Spinal cord (tissue), 9 donors: ENCODE measurements at regions not wholly inside any gene's neighbourhood (a gene's known extent, or its start where the extent isn't known, plus 50 kb on each side); places are given as distances from the start of the nearest gene placed in this dataset.

Experiments used
- DNase-seq, 6 donors: peaks; one replicate each; pipeline versions ENCODE4 v3.0.0 to v3.0.0-alpha.2; 2013 to 2015; ENCODE audit warnings: low spot score in 6 of 6, low read depth in 4 of 6
- H3K27ac ChIP-seq: one replicate; pipeline ENCODE4 v1.5.1; 2013; ENCODE audit warnings: low read depth, low read length, control low read depth
- H3K27me3 ChIP-seq: one replicate; pipeline ENCODE4 v1.6.1; 2013; ENCODE audit warnings: low read length; ENCODE audit not compliant: control insufficient read depth, insufficient read depth
- H3K36me3 ChIP-seq: one replicate; pipeline ENCODE4 v1.6.1; 2013; ENCODE audit warnings: low read length; ENCODE audit not compliant: control insufficient read depth, insufficient read depth
- H3K4me1 ChIP-seq: one replicate; pipeline ENCODE4 v1.6.1; 2013; ENCODE audit warnings: low read length; ENCODE audit not compliant: control insufficient read depth, insufficient read depth
- H3K4me3 ChIP-seq: one replicate; pipeline ENCODE4 v1.5.1; 2013; ENCODE audit warnings: low read depth, low read length, control low read depth
- H3K9me3 ChIP-seq: one replicate; pipeline ENCODE4 v1.6.1; 2013; ENCODE audit warnings: low read length; ENCODE audit not compliant: control insufficient read depth, insufficient read depth
- WGBS: methylation state at CpG from one replicate; pipeline ENCODE4 v1.1.5; 2013; ENCODE audit warnings: missing lambda C conversion rate; ENCODE audit not compliant: insufficient coverage; 5-methylcytosine and 5-hydroxymethylcytosine counted together
- donor health status: healthy.

- H3K4me3 ChIP-seq = no peak overlapping the region
- H3K36me3 ChIP-seq = no peaks in the 10 kb centered on the region
- H3K4me1 ChIP-seq = peaks cover 12% of the 10 kb centered on the region
- 94% methylated on average over 7 of the region's 16 CpGs for WGBS
- no peak for DNase-seq
- no peak overlapping the region for H3K27ac ChIP-seq
- H3K9me3 ChIP-seq = no peaks in the 10 kb centered on the region
- H3K27me3 ChIP-seq = peaks cover 22% of the 10 kb centered on the region
Measured at GRCh38 chr12:111168009-111168900, 200.6 kb downstream of the PHETA1 start.

GRCh38 chr12:111166779-111167540, 201.9 kb downstream of the PHETA1 start:
- WGBS = 32% methylated on average over 20 of the region's 22 CpGs

DNA sequence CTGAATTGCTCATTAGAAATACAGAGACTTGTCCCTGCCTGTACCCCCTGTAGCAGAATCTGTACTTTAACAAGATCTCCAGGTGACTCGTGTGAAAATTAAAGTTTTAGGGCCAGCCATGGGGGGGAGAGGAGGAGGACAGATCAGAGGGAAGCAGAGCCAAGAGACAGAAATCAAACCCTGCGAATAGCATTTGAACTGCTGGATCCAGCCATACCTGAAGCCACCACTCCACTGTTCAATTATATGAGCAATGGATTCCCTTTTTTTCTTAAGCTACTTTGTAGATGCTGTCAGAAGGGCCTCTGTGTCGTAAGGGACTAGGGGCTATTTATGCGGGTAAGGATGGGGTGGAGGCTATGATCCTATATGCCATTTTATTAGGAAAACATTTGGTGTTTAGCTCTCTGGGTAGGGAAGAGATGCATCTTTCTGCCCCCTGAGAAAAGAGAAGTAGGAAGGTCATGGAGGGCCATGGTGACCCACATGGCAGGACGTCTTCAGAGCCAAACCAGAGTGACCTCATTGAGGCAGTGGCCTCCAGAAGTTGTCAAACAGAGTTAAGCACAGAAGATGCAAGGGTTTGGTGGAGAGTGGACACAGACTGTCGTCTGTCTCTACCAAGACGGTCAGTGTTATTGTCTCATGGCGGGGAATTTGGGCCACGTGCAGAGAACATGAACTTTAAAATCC, 203.9 kb downstream of the PHETA1 start:
- Histone ChIP-seq H3K4me3 (no peak overlapping the region), H3K4me1 (peaks cover 18% of the 10 kb centered on the region), H3K9me3 (no peaks in the 10 kb centered on the region), H3K27ac (no peak overlapping the region), H3K36me3 (no peaks in the 10 kb centered on the region), H3K27me3 (peaks cover 14% of the 10 kb centered on the region)
- 92% methylated on average over 7 of the region's 9 CpGs for WGBS
- DNase-seq = no peak

More at GRCh38 chr12:111166779-111167540, 201.9 kb downstream of the PHETA1 start:
- Histone ChIP-seq H3K4me1 (peaks cover 10% of the 10 kb centered on the region), H3K27ac (no peak overlapping the region), H3K4me3 (no peak overlapping the region), H3K27me3 (peaks cover 14% of the 10 kb centered on the region), H3K9me3 (no peaks in the 10 kb centered on the region), H3K36me3 (no peaks in the 10 kb centered on the region)
- peak; percentile 43 to 96 (median 54) for DNase-seq

DNA sequence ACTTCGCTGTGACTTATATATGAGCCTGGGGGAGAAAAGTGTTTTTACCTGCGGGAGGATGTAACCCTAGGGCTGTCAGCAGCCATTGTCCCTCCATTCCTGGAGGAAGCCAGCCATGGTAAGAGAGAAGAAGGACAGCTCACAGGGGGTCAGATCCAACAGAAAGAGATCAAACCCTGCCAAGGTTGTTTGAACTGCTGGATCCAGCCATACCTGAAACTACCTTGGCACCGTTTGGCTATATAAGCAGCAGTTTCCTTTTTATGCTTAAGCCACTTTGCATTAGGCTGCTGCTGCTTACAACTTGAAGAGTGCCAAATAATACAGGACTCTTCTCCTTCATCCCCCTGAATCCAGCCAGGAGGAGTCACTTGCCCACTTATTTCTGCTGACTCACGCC, 205.5 kb downstream of the PHETA1 start:
- H3K4me3 ChIP-seq = no peak overlapping the region
- 90% methylated on average over 4 of the region's 4 CpGs for WGBS
- peaks cover 18% of the 10 kb centered on the region for H3K4me1 ChIP-seq
- H3K27me3 ChIP-seq = peaks cover 16% of the 10 kb centered on the region
- no peaks in the 10 kb centered on the region for H3K36me3 ChIP-seq
- no peak overlapping the region for H3K27ac ChIP-seq
- no peak for DNase-seq
- H3K9me3 ChIP-seq = no peaks in the 10 kb centered on the region

GRCh38 chr12:111161898-111162297, 207.0 kb downstream of the PHETA1 start:
- Histone ChIP-seq H3K27me3 (peaks cover 9% of the 10 kb centered on the region), H3K4me3 (no peak overlapping the region), H3K27ac (no peak overlapping the region), H3K36me3 (no peaks in the 10 kb centered on the region), H3K9me3 (no peaks in the 10 kb centered on the region), H3K4me1 (peaks cover 13% of the 10 kb centered on the region)
- WGBS = 100% methylated on average over 7 of the region's 7 CpGs
- DNase-seq = no peak

DNA sequence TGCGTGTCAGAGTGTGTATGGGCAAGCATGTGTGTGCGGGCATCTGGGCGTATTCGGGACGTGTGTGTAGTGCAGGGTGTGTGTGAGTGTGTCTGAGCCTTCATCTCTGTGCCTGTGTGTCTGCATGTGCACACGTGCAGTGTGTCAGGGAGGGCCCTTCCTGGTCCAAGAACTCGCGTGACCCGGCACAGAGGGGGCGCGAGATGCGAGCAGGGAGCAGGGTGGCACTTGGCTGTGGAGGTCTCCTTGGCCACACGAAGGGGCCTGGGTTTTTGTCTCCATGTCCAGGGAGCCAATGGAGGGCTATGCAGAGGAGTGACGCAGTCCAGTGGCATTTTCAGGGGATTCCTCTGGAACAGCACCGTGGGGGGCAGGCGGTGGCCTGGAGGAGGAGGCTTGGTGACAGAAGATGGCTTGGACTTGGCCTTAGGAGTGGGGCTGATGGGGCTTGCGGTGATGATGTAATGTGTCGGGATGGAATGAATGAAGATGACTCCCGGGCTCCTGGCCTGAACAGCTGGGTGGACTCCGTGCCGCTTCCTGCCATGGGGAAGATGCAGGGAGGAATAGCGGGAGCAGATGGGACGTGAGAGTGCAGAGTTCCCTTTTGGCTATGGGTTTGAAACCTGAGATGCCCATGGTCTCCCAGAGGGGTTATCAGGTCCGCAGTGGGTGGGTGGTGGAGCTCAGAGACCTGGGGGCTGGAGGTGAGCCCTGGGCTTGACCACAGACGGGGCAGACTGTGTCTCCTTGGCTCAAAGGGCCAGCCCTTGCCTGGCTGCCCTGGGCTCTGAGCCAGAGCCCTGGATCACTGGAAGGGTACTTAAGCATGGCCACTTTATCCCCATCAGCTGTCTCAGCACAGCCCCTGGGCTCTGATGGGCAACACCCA, 208.3 kb downstream of the PHETA1 start:
- no peak for DNase-seq
- WGBS = 80% methylated on average over 25 of the region's 25 CpGs
- H3K36me3 ChIP-seq = no peaks in the 10 kb centered on the region
- H3K27ac ChIP-seq = no peak overlapping the region
- no peak overlapping the region for H3K4me3 ChIP-seq
- peaks cover 9% of the 10 kb centered on the region for H3K27me3 ChIP-seq
- H3K9me3 ChIP-seq = no peaks in the 10 kb centered on the region
- H3K4me1 ChIP-seq = peaks cover 8% of the 10 kb centered on the region

DNA sequence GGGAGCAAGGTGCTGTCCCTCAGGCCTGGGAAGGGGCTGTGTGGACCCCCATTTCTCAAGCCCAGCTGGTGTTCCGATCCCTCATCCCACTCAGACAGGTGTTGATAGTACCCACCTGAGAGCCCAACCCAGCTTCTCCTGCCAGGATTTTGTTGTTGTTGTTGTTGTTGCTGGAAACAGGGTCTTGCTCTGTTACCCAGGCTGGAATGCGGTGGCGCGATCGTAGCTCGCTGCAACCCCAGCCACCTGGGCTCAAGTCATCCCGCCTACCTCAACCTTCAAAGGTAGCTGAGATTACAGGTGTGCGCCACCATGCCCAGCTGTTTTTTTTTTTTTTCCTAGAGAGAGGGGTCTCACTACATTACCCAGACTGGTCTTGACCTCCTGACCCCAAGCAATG, 209.9 kb downstream of the PHETA1 start:
- no peaks in the 10 kb centered on the region for H3K9me3 ChIP-seq
- no peak overlapping the region for H3K27ac ChIP-seq
- DNase-seq = no peak
- peaks cover 2% of the 10 kb centered on the region for H3K27me3 ChIP-seq
- 95% methylated on average over 6 of the region's 8 CpGs for WGBS
- H3K36me3 ChIP-seq = no peaks in the 10 kb centered on the region
- peaks cover 8% of the 10 kb centered on the region for H3K4me1 ChIP-seq
- H3K4me3 ChIP-seq = no peak overlapping the region

DNA sequence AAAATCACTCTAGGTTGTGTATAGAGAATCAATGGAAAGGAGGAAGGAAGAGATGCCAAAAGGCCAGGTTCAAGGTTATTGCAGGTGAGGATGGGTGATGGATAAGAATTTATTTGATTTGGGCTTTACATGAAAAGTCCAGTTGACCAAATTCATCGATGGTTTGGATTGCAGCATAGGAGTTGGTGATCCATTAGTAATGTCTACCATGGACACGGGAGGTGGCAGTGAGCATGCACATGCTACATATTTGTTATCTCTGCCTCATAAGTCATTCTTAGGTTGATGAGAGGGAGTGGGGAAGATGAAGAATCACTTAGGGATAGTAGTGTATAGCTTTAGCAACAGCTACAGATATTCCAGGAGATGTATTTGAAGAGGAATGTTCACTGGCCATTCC, 211.4 kb downstream of the PHETA1 start:
- DNase-seq = no peak
- WGBS = 100% methylated on average over 1 of the region's 2 CpGs

GRCh38 chr12:111156304-111156703, 212.6 kb downstream of the PHETA1 start:
- Histone ChIP-seq H3K27me3 (peaks cover 2% of the 10 kb centered on the region), H3K36me3 (no peaks in the 10 kb centered on the region), H3K27ac (no peak overlapping the region), H3K4me3 (no peak overlapping the region), H3K9me3 (no peaks in the 10 kb centered on the region), H3K4me1 (peaks cover 11% of the 10 kb centered on the region)
- WGBS = 79% methylated on average over 2 of the region's 3 CpGs
- no peak for DNase-seq

More for the DNA sequence above, 211.4 kb downstream of the PHETA1 start:
- Histone ChIP-seq H3K36me3 (no peaks in the 10 kb centered on the region), H3K4me1 (peaks cover 8% of the 10 kb centered on the region), H3K27me3 (peaks cover 2% of the 10 kb centered on the region), H3K4me3 (no peak overlapping the region), H3K27ac (no peak overlapping the region), H3K9me3 (no peaks in the 10 kb centered on the region)
